ENCODE measurements at regions not wholly inside any gene's neighbourhood (a gene's known extent, or its start where the extent isn't known, plus 50 kb on each side); places are given as distances from the start of the nearest gene placed in this dataset.

- Histone ChIP-seq H4K20me1 (ENCODE audit: insufficient read depth, low read length) (no peaks in the 10 kb centered on the region), H3K4me2 (ENCODE audit: insufficient read depth, low read length) (peak overlapping the region; percentile 69), H3K4me3 (ENCODE audit: low read depth in 1 of 2, low read length in 2 of 2) (peak overlapping the region; percentile 0 to 49; a peak in 2 of 4 replicates), H3K9me3 (ENCODE audit: insufficient read depth, low read length, severe bottlenecking) (peaks cover 6% of the 10 kb centered on the region), H3K9ac (ENCODE audit: low read depth, low read length) (peak overlapping the region; percentile 52), H3K4me1 (ENCODE audit: insufficient read depth, low read length) (peaks cover 55% of the 10 kb centered on the region), H3K27ac (ENCODE audit: low read length) (peak overlapping the region; percentile 95), H3K27me3 (ENCODE audit: insufficient read depth, low read length, poor library complexity) (no peaks in the 10 kb centered on the region), H2AFZ (ENCODE audit: low read depth, low read length) (peak overlapping the region; percentile 57), H3K36me3 (ENCODE audit: insufficient read depth, low read length) (no peaks in the 10 kb centered on the region), H3K79me2 (ENCODE audit: insufficient read depth, low read length) (peaks cover 5% of the 10 kb centered on the region; the same call in 1 of the 2 replicates)
- TF ChIP-seq CTCF (IDR thresholded peaks at IDR 0.05; ENCODE audit: borderline replicate concordance, extremely low read depth, low read length, poor library complexity, severe bottlenecking) (no peak), EZH2 (IDR thresholded peaks at IDR 0.05; ENCODE audit: borderline replicate concordance, low read depth, low read length, severe bottlenecking) (no peak)
- DNase-seq = no peak
- no peak for ATAC-seq (ENCODE audit: insufficient read depth, low read depth)
Observed at GRCh38 chr21:14752345-14752909, 206.3 kb upstream of the SAMSN1 start.

GRCh38 chr21:14751602-14752344 is 205.7 kb upstream of the SAMSN1 start:
- no peaks in the 10 kb centered on the region for H4K20me1 ChIP-seq (ENCODE audit: insufficient read depth, low read length)
- H3K4me1 ChIP-seq (ENCODE audit: insufficient read depth, low read length) = peaks cover 55% of the 10 kb centered on the region
- TF ChIP-seq EZH2 (IDR thresholded peaks at IDR 0.05; ENCODE audit: borderline replicate concordance, low read depth, low read length, severe bottlenecking) = no peak
- TF ChIP-seq CTCF (IDR thresholded peaks at IDR 0.05; ENCODE audit: borderline replicate concordance, extremely low read depth, low read length, poor library complexity, severe bottlenecking) = no peak
- H3K9ac ChIP-seq (ENCODE audit: low read depth, low read length) = peak overlapping the region; percentile 52
- DNase-seq (no peak), ATAC-seq (ENCODE audit: insufficient read depth, low read depth) (no peak)
- peak overlapping the region; percentile 0 to 49; a peak in 2 of 4 replicates for H3K4me3 ChIP-seq (ENCODE audit: low read depth in 1 of 2, low read length in 2 of 2)
- H3K27ac ChIP-seq (ENCODE audit: low read length) = peak overlapping the region; percentile 95
- H2AFZ ChIP-seq (ENCODE audit: low read depth, low read length) = peak overlapping the region; percentile 57
- peaks cover 7% of the 10 kb centered on the region for H3K9me3 ChIP-seq (ENCODE audit: insufficient read depth, low read length, severe bottlenecking)
- H3K79me2 ChIP-seq (ENCODE audit: insufficient read depth, low read length) = peaks cover 5% of the 10 kb centered on the region; the same call in 1 of the 2 replicates
- no peaks in the 10 kb centered on the region for H3K27me3 ChIP-seq (ENCODE audit: insufficient read depth, low read length, poor library complexity)
- peak overlapping the region; percentile 69 for H3K4me2 ChIP-seq (ENCODE audit: insufficient read depth, low read length)
- H3K36me3 ChIP-seq (ENCODE audit: insufficient read depth, low read length) = no peaks in the 10 kb centered on the region; the same call in 1 of the 2 replicates

- Histone ChIP-seq H3K27me3 (ENCODE audit: insufficient read depth, low read length, poor library complexity) (no peaks in the 10 kb centered on the region), H3K27ac (ENCODE audit: low read length) (peak overlapping the region; percentile 43; the same call in 1 of the 2 replicates), H3K36me3 (ENCODE audit: insufficient read depth, low read length) (no peaks in the 10 kb centered on the region; the same call in 1 of the 2 replicates), H3K4me3 (ENCODE audit: low read depth in 1 of 2, low read length in 2 of 2) (0 out of 4 replicates have a peak overlapping the region, but pooled peaks of 1 of the 2 experiments have one; percentile 28), H3K9ac (ENCODE audit: low read depth, low read length) (no peak overlapping the region), H3K4me1 (ENCODE audit: insufficient read depth, low read length) (peaks cover 55% of the 10 kb centered on the region), H3K79me2 (ENCODE audit: insufficient read depth, low read length) (peaks cover 5% of the 10 kb centered on the region; the same call in 1 of the 2 replicates), H4K20me1 (ENCODE audit: insufficient read depth, low read length) (no peaks in the 10 kb centered on the region), H2AFZ (ENCODE audit: low read depth, low read length) (peak overlapping the region; percentile 54; the same call in 1 of the 2 replicates), H3K4me2 (ENCODE audit: insufficient read depth, low read length) (peak overlapping the region; percentile 39; the same call in 1 of the 2 replicates), H3K9me3 (ENCODE audit: insufficient read depth, low read length, severe bottlenecking) (peaks cover 7% of the 10 kb centered on the region)
- DNase-seq (no peak), ATAC-seq (ENCODE audit: insufficient read depth, low read depth) (no peak)
- TF ChIP-seq CTCF (IDR thresholded peaks at IDR 0.05; ENCODE audit: borderline replicate concordance, extremely low read depth, low read length, poor library complexity, severe bottlenecking) = no peak
- TF ChIP-seq EZH2 (IDR thresholded peaks at IDR 0.05; ENCODE audit: borderline replicate concordance, low read depth, low read length, severe bottlenecking) = no peak
Observed at GRCh38 chr21:14751011-14751410, 204.9 kb upstream of the SAMSN1 start.
